HG03575 (cell line): ENCODE measurements at regions not wholly inside any gene's neighbourhood (a gene's known extent, or its start where the extent isn't known, plus 50 kb on each side); places are given as distances from the start of the nearest gene placed in this dataset.

ENCODE experiments used
- ATAC-seq: cut with Tn5 transposase; IDR thresholded peaks from one replicate; pipeline ENCODE4 v1.9.1; 2021; ENCODE audit not compliant: unreplicated experiment, insufficient number of reproducible peaks, low FRiP score; ENCODE audit errors: extremely low read depth

GRCh38 chr4:34732176-34732950 is 1512.0 kb downstream of the ARAP2 start:
- no peak for ATAC-seq

GRCh38 chr4:34733185-34733941 is 1511.0 kb downstream of the ARAP2 start:
- ATAC-seq = no peak

- no peak for ATAC-seq
Measured at GRCh38 chr4:34766935-34767334, 1477.4 kb downstream of the ARAP2 start.

- ATAC-seq = no peak
Measured at GRCh38 chr4:34767407-34767806, 1476.9 kb downstream of the ARAP2 start.

- no peak for ATAC-seq
Measured at GRCh38 chr4:34771632-34772031, 1472.7 kb downstream of the ARAP2 start.

GRCh38 chr4:34790131-34790530 is 1454.2 kb downstream of the ARAP2 start:
- no peak for ATAC-seq

GRCh38 chr4:34791209-34791608 is 1453.1 kb downstream of the ARAP2 start:
- no peak for ATAC-seq

- no peak for ATAC-seq
Measured at GRCh38 chr4:34800953-34801352, 1443.4 kb downstream of the ARAP2 start.

GRCh38 chr4:34814266-34814665 is 1430.0 kb downstream of the ARAP2 start:
- ATAC-seq = no peak

- ATAC-seq = no peak
Measured at GRCh38 chr4:34824515-34824914, 1419.8 kb downstream of the ARAP2 start.

- ATAC-seq = no peak
Measured at GRCh38 chr4:34826660-34827059, 1417.7 kb downstream of the ARAP2 start.

GRCh38 chr4:34845926-34846325 is 1398.4 kb downstream of the ARAP2 start:
- ATAC-seq = no peak

GRCh38 chr4:34850421-34850820 is 1393.9 kb downstream of the ARAP2 start:
- ATAC-seq = no peak

- no peak for ATAC-seq
Measured at GRCh38 chr4:34850968-34851367, 1393.3 kb downstream of the ARAP2 start.

GRCh38 chr4:34851411-34851810 is 1392.9 kb downstream of the ARAP2 start:
- ATAC-seq = no peak

- ATAC-seq = no peak
Measured at GRCh38 chr4:34854451-34854850, 1389.9 kb downstream of the ARAP2 start.

GRCh38 chr4:34861666-34862065 is 1382.6 kb downstream of the ARAP2 start:
- ATAC-seq = no peak

GRCh38 chr4:34878961-34879360 is 1365.4 kb downstream of the ARAP2 start:
- ATAC-seq = no peak

GRCh38 chr4:34880246-34880645 is 1364.1 kb downstream of the ARAP2 start:
- ATAC-seq = no peak

GRCh38 chr4:34891892-34892291 is 1352.4 kb downstream of the ARAP2 start:
- no peak for ATAC-seq
